K562 (cell line): ENCODE measurements at regions not wholly inside any gene's neighbourhood (a gene's known extent, or its start where the extent isn't known, plus 50 kb on each side); places are given as distances from the start of the nearest gene placed in this dataset.

Source experiments
- JUN ChIP-seq, 2 experiments: sonication (generic) in 1 of 2; formaldehyde crosslinking in 1 of 2; IDR thresholded peaks; 2 replicates each; pipeline versions ENCODE4 v1.6.1 to v1.8.0; 2012 to 2022; ENCODE audit warnings: borderline replicate concordance in 2 of 2, mild to moderate bottlenecking in 2 of 2, improper control_type of control experiment in 1 of 2, low read depth in 1 of 2, low read length in 1 of 2, missing genetic modification reagents in 1 of 2
- KLF1 ChIP-seq: fragments of 450-650 bp; IDR thresholded peaks from 2 replicates; pipeline ENCODE4 v1.6.1; 2016; ENCODE audit warnings: missing genetic modification characterization, missing compliant biosample characterization
- TFAM ChIP-seq: fragments of 250-450 bp; sonication (Bioruptor Pico); conservative IDR thresholded peaks from 2 replicates; pipeline ENCODE4 v1.5.0; 2021; ENCODE audit warnings: mild to moderate bottlenecking, moderate library complexity
- ZNF407 ChIP-seq: fragments of 450-650 bp; IDR thresholded peaks from 2 replicates; pipeline ENCODE4 v1.6.1; 2016; ENCODE audit warnings: low read depth
- TF ChIP-seq, protein P1 (sequence below), 3 experiments: IDR thresholded peaks in 2 of 3; conservative IDR thresholded peaks in 1 of 3; 2 replicates each; pipeline ENCODE4 v1.5.1; 2011 to 2012; ENCODE audit warnings: low read length in 3 of 3, mild to moderate bottlenecking in 3 of 3, control low read depth in 2 of 3, improper control_type of control experiment in 1 of 3, inconsistent platforms in 1 of 3, low read depth in 1 of 3, mixed read lengths in 1 of 3, moderate library complexity in 1 of 3; ENCODE audit not compliant: insufficient read depth in 2 of 3

DNA sequence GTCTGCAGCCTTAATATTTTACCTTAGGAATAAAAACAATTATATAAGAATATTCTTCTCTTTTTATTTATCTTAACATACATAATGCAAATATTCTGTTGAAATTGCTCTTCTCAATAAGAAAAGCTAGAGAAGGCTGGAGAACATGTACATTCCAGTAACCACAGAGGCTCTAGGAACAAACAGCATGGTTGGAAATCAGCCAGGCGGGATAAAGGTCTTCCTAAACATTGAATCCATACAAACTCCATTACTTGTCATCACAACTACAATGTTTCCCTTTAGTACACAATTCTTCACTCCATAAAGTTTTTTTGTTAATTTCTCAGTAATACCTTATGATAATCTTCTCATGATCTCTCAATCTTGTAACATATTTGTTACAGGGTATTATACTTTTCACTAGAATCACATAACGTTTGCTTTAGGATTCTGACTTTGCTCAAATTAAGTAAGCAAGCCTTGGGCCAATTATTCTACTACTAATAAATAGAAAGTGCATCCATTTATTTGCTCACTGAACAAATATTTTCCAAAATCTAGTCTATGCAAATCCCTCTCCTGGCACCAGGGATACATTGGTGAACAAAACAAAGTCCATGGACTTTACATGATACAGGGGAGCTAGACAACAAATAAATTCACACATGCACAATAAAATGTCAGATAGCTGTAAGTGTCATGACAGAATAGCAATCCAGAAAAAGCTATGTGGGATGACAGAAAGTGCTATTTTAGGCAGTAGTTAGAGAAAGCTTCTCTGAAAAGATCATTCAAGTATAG lies 237.5 kb upstream of the TMTC1 start:
- TF ChIP-seq, protein P1, sequence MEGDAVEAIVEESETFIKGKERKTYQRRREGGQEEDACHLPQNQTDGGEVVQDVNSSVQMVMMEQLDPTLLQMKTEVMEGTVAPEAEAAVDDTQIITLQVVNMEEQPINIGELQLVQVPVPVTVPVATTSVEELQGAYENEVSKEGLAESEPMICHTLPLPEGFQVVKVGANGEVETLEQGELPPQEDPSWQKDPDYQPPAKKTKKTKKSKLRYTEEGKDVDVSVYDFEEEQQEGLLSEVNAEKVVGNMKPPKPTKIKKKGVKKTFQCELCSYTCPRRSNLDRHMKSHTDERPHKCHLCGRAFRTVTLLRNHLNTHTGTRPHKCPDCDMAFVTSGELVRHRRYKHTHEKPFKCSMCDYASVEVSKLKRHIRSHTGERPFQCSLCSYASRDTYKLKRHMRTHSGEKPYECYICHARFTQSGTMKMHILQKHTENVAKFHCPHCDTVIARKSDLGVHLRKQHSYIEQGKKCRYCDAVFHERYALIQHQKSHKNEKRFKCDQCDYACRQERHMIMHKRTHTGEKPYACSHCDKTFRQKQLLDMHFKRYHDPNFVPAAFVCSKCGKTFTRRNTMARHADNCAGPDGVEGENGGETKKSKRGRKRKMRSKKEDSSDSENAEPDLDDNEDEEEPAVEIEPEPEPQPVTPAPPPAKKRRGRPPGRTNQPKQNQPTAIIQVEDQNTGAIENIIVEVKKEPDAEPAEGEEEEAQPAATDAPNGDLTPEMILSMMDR (IDR thresholded peaks at IDR 0.05 in 2 of 3, conservative IDR thresholded peaks at IDR 0.05 in 1 of 3; ENCODE audit: insufficient read depth in 2 of 3, low read depth in 1 of 3, low read length in 3 of 3), result no peak
- TF ChIP-seq KLF1 (tag), result no peak
- TF ChIP-seq JUN (IDR thresholded peaks at IDR 0.05; ENCODE audit: borderline replicate concordance, low read depth, low read length), result no peak
- no peak for TF ChIP-seq JUN (CRISPR knock-in tag; IDR thresholded peaks at IDR 0.05; ENCODE audit: borderline replicate concordance)
- TF ChIP-seq TFAM (CRISPR knock-in tag), result no peak
- TF ChIP-seq ZNF407, result no peak
